Left ventricle myocardium inferior (tissue), 1 donor: ENCODE measurements at regions not wholly inside any gene's neighbourhood (a gene's known extent, or its start where the extent isn't known, plus 50 kb on each side); places are given as distances from the start of the nearest gene placed in this dataset.
"Not testable (repeated sequence)": the region's sequence is repeated elsewhere in the genome, so short reads cannot be mapped to it uniquely, and the experiment has no call there.

Experiments used
- DNase-seq: peaks from one replicate; pipeline ENCODE4 v3.0.0-alpha.2; 2020
- H3K27ac ChIP-seq: fragments of 200-600 bp; replicated peaks from 2 replicates; pipeline ENCODE4 v1.8.0; 2021
- H3K27me3 ChIP-seq: fragments of 200-600 bp; 2 replicates; pipeline ENCODE4 v1.8.0; 2021; ENCODE audit warnings: low read depth
- H3K36me3 ChIP-seq: fragments of 200-600 bp; 2 replicates; pipeline ENCODE4 v1.8.0; 2021
- H3K4me1 ChIP-seq: fragments of 200-600 bp; 2 replicates; pipeline ENCODE4 v1.8.0; 2021
- H3K4me3 ChIP-seq: fragments of 200-600 bp; 2 replicates; pipeline ENCODE4 v1.8.0; 2021; ENCODE audit warnings: mild to moderate bottlenecking, moderate library complexity
- H3K9me3 ChIP-seq: fragments of 200-600 bp; replicated peaks from 2 replicates; pipeline ENCODE4 v1.8.0; 2021
- CTCF ChIP-seq: fragments of 200-600 bp; IDR thresholded peaks from 2 replicates; pipeline ENCODE4 v1.8.0; 2021; ENCODE audit warnings: antibody characterized with exemption, mild to moderate bottlenecking, borderline replicate concordance
- intact Hi-C: fragments of 100-400 bp; cut with micrococcal nuclease; formaldehyde crosslinking; loops from one replicate; pipeline ENCODE4 v1.11.0; 2022
- donor health status: DM: no; HTN: yes; CAD: no; lungs with severe emphysema.

GRCh38 chr7:106451171-106451570 lies 166.4 kb upstream of the NAMPT start:
- no peak for TF ChIP-seq CTCF
- intact Hi-C loops, result no loop called here
- no peak for DNase-seq

GRCh38 chr7:106450716-106451115 lies 165.9 kb upstream of the NAMPT start:
- Histone ChIP-seq H3K9me3 (peaks cover 11% of the 10 kb centered on the region), H3K36me3 (no peaks in the 10 kb centered on the region), H3K27me3 (no peaks in the 10 kb centered on the region), H3K4me3 (no peak overlapping the region), H3K27ac (no peak overlapping the region), H3K4me1 (peaks cover 3% of the 10 kb centered on the region)
- TF ChIP-seq CTCF, result no peak
- intact Hi-C loops, result no loop called here
- DNase-seq, result no peak

More at GRCh38 chr7:106451171-106451570, 166.4 kb upstream of the NAMPT start:
- H3K4me1 ChIP-seq, result peaks cover 3% of the 10 kb centered on the region
- no peaks in the 10 kb centered on the region for H3K36me3 ChIP-seq
- H3K27ac ChIP-seq, result no peak overlapping the region
- peaks cover 11% of the 10 kb centered on the region for H3K9me3 ChIP-seq
- no peak overlapping the region for H3K4me3 ChIP-seq
- no peaks in the 10 kb centered on the region for H3K27me3 ChIP-seq

GRCh38 chr7:106448992-106449859 lies 164.4 kb upstream of the NAMPT start:
- Histone ChIP-seq H3K27ac (no peak overlapping the region), H3K36me3 (no peaks in the 10 kb centered on the region), H3K27me3 (no peaks in the 10 kb centered on the region), H3K4me1 (peaks cover 3% of the 10 kb centered on the region), H3K4me3 (no peak overlapping the region), H3K9me3 (peaks cover 11% of the 10 kb centered on the region)
- intact Hi-C loops, result no loop called here
- no peak for TF ChIP-seq CTCF
- DNase-seq, result no peak

GRCh38 chr7:106448346-106448991 lies 163.7 kb upstream of the NAMPT start:
- H3K9me3 ChIP-seq, result peaks cover 11% of the 10 kb centered on the region
- no peak for DNase-seq
- H3K27ac ChIP-seq, result no peak overlapping the region
- H3K4me3 ChIP-seq, result no peak overlapping the region
- intact Hi-C loops, result no loop called here
- TF ChIP-seq CTCF, result no peak
- H3K36me3 ChIP-seq, result no peaks in the 10 kb centered on the region
- no peaks in the 10 kb centered on the region for H3K27me3 ChIP-seq
- H3K4me1 ChIP-seq, result peaks cover 3% of the 10 kb centered on the region

- Histone ChIP-seq H3K4me3 (no peak overlapping the region), H3K36me3 (no peaks in the 10 kb centered on the region), H3K9me3 (peaks cover 6% of the 10 kb centered on the region), H3K4me1 (peaks cover 3% of the 10 kb centered on the region), H3K27me3 (no peaks in the 10 kb centered on the region), H3K27ac (no peak overlapping the region)
- no peak for TF ChIP-seq CTCF
- no peak for DNase-seq
- intact Hi-C loops, result no loop called here
Observed at GRCh38 chr7:106447318-106447847, 162.6 kb upstream of the NAMPT start.

GRCh38 chr7:106445366-106445765 lies 160.6 kb upstream of the NAMPT start:
- H3K4me1 ChIP-seq, H3K27me3 ChIP-seq, H3K27ac ChIP-seq, DNase-seq, H3K4me3 ChIP-seq, H3K9me3 ChIP-seq, H3K36me3 ChIP-seq, intact Hi-C loops: not testable (repeated sequence)
